PC-9 (cell line): ENCODE measurements at regions not wholly inside any gene's neighbourhood (a gene's known extent, or its start where the extent isn't known, plus 50 kb on each side); places are given as distances from the start of the nearest gene placed in this dataset.

Experiments
- BruUV-seq: library from RNA; stranded (reverse); fragments of 400-500 nt; replicated peaks from 2 replicates; lab custom pipeline; 2021; lab: Mats Ljungman, UMichigan
- CTCF ChIA-PET: fragments of 300-600 bp; sonication (Branson Sonifier 250); formaldehyde crosslinking; loops from one replicate; lab custom pipeline; 2022; ENCODE audit warnings: antibody characterized with exemption; lab: Charles Lee
- POLR2A ChIA-PET: fragments of 300-600 bp; sonication (Branson Sonifier 250); formaldehyde crosslinking; loops from one replicate; lab custom pipeline; 2022; ENCODE audit warnings: antibody characterized with exemption; ENCODE audit not compliant: unreplicated experiment; lab: Charles Lee
- DNase-seq, 2 experiments: peaks; one replicate each; pipeline versions ENCODE4 v3.0.0 to v3.0.0-alpha.2; 2015 to 2022; ENCODE audit warnings: mixed read lengths in 1 of 2
- H2AFZ ChIP-seq: fragments of 200-600 bp; sonication (generic); 2 replicates; pipeline ENCODE4 v1.8.1; 2017; ENCODE audit warnings: antibody characterized with exemption
- H3F3A ChIP-seq: fragments of 200-600 bp; sonication (generic); 2 replicates; pipeline ENCODE4 v1.8.1; 2017; ENCODE audit warnings: antibody characterized with exemption, mild to moderate bottlenecking, low read depth; ENCODE audit not compliant: insufficient read depth
- H3K27ac ChIP-seq: fragments of 200-600 bp; sonication (generic); 2 replicates; pipeline ENCODE4 v1.6.1; 2016; ENCODE audit warnings: mixed run types
- H3K27me3 ChIP-seq: fragments of 200-600 bp; sonication (generic); 2 replicates; pipeline ENCODE4 v1.6.1; 2016; ENCODE audit warnings: low read depth, mixed run types; ENCODE audit not compliant: insufficient read depth
- H3K36me3 ChIP-seq: fragments of 200-600 bp; sonication (generic); 2 replicates; pipeline ENCODE4 v1.6.1; 2016; ENCODE audit warnings: low read depth, mixed run types
- H3K4me1 ChIP-seq: fragments of 200-600 bp; sonication (generic); replicated peaks from 2 replicates; pipeline ENCODE4 v1.6.1; 2016; ENCODE audit warnings: mixed run types; ENCODE audit not compliant: insufficient read depth
- H3K4me2 ChIP-seq: fragments of 200-600 bp; sonication (generic); 2 replicates; pipeline ENCODE4 v1.6.1; 2017; ENCODE audit warnings: mixed run types
- H3K4me3 ChIP-seq: fragments of 200-600 bp; sonication (generic); 2 replicates; pipeline ENCODE4 v1.6.1; 2016; ENCODE audit warnings: mixed run types
- H3K79me2 ChIP-seq: fragments of 200-600 bp; sonication (generic); 2 replicates; pipeline ENCODE4 v1.6.1; 2017; ENCODE audit warnings: low read depth, mixed run types
- H3K9me2 ChIP-seq: fragments of 200-600 bp; sonication (generic); 2 replicates; pipeline ENCODE4 v1.8.1; 2017; ENCODE audit warnings: mild to moderate bottlenecking; ENCODE audit not compliant: insufficient read depth
- H3K9me3 ChIP-seq: fragments of 200-600 bp; sonication (generic); 2 replicates; pipeline ENCODE4 v1.8.1; 2016; ENCODE audit warnings: low read depth; ENCODE audit not compliant: insufficient read depth
- H4K20me1 ChIP-seq: fragments of 200-600 bp; sonication (generic); 2 replicates; pipeline ENCODE4 v1.8.1; 2017; ENCODE audit not compliant: insufficient read depth
- EZH2 ChIP-seq: fragments of 200-600 bp; sonication (generic); IDR thresholded peaks from 2 replicates; pipeline ENCODE4 v1.8.0; 2017; ENCODE audit warnings: antibody characterized with exemption, low read depth
- intact Hi-C: fragments of 100-400 bp; cut with micrococcal nuclease; formaldehyde crosslinking; loops from one replicate; pipeline ENCODE4 v1.10.0; 2022; ENCODE audit not compliant: unreplicated experiment
- TF ChIP-seq, protein P1 (sequence below): fragments of 200-600 bp; sonication (generic); conservative IDR thresholded peaks from 2 replicates; pipeline ENCODE4 v1.6.1; 2017; ENCODE audit warnings: mixed run types, antibody characterized with exemption, mild to moderate bottlenecking, moderate library complexity

DNA sequence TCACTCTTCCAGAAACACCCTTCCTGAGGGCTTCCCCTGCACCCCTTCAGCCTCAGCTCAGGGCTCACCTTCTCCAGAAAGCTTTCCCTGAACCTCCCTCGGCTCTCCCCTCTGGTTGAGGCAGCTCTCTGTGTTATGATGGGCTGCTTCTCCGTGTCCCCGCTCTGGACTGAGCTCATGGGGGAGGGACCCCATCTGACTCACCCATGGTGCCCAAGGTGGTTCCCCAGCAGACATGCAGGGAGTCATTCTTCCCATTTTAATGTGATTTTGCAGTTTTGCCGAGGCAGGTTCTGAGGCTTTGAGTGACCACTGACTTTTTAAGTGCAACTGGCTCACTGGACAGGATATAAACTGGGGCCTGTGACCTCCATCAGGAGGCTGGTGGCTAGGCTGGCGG, 495.1 kb downstream of the TBC1D22A start:
- BruUV-seq: no TSS peak
- peak in 1 of 2 experiments; percentile 12 for DNase-seq
- H3K4me1 ChIP-seq: no peaks in the 10 kb centered on the region
- H3F3A ChIP-seq: no peaks in the 10 kb centered on the region
- no peaks in the 10 kb centered on the region for H3K36me3 ChIP-seq
- H4K20me1 ChIP-seq: no peaks in the 10 kb centered on the region
- H3K9me2 ChIP-seq: no peaks in the 10 kb centered on the region
- H3K9me3 ChIP-seq: no peaks in the 10 kb centered on the region
- no peak overlapping the region for H3K4me2 ChIP-seq
- intact Hi-C loops: no loop called here
- peaks cover 53% of the 10 kb centered on the region for H3K27me3 ChIP-seq
- H3K4me3 ChIP-seq: no peak overlapping the region
- H3K79me2 ChIP-seq: no peaks in the 10 kb centered on the region
- CTCF ChIA-PET: no interaction called here
- H3K27ac ChIP-seq: no peak overlapping the region
- H2AFZ ChIP-seq: no peak overlapping the region
- no peak for TF ChIP-seq EZH2
- TF ChIP-seq, protein P1, sequence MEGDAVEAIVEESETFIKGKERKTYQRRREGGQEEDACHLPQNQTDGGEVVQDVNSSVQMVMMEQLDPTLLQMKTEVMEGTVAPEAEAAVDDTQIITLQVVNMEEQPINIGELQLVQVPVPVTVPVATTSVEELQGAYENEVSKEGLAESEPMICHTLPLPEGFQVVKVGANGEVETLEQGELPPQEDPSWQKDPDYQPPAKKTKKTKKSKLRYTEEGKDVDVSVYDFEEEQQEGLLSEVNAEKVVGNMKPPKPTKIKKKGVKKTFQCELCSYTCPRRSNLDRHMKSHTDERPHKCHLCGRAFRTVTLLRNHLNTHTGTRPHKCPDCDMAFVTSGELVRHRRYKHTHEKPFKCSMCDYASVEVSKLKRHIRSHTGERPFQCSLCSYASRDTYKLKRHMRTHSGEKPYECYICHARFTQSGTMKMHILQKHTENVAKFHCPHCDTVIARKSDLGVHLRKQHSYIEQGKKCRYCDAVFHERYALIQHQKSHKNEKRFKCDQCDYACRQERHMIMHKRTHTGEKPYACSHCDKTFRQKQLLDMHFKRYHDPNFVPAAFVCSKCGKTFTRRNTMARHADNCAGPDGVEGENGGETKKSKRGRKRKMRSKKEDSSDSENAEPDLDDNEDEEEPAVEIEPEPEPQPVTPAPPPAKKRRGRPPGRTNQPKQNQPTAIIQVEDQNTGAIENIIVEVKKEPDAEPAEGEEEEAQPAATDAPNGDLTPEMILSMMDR: no peak
- POLR2A ChIA-PET: no interaction called here

GRCh38 chr22:47251911-47252310, 489.5 kb downstream of the TBC1D22A start:
- no peaks in the 10 kb centered on the region for H3K4me1 ChIP-seq
- no peaks in the 10 kb centered on the region for H3F3A ChIP-seq
- no TSS peak for BruUV-seq
- ChIA-PET POLR2A (no interaction called here), CTCF (no interaction called here)
- TF ChIP-seq, protein P1: no peak
- no peak for TF ChIP-seq EZH2
- no peaks in the 10 kb centered on the region for H3K9me2 ChIP-seq
- intact Hi-C loops: no loop called here
- no peak overlapping the region for H3K4me2 ChIP-seq
- peaks cover 83% of the 10 kb centered on the region for H3K27me3 ChIP-seq
- no peak overlapping the region for H3K4me3 ChIP-seq
- H3K36me3 ChIP-seq: no peaks in the 10 kb centered on the region
- no peaks in the 10 kb centered on the region for H4K20me1 ChIP-seq
- H3K79me2 ChIP-seq: no peaks in the 10 kb centered on the region
- no peak overlapping the region for H3K27ac ChIP-seq
- DNase-seq: peak in 1 of 2 experiments; percentile 28
- H3K9me3 ChIP-seq: no peaks in the 10 kb centered on the region
- H2AFZ ChIP-seq: no peak overlapping the region

- no peaks in the 10 kb centered on the region for H3K9me2 ChIP-seq
- CTCF ChIA-PET: no interaction called here
- intact Hi-C loops: no loop called here
- H3K27ac ChIP-seq: no peak overlapping the region
- no peaks in the 10 kb centered on the region for H3K9me3 ChIP-seq
- H3K4me2 ChIP-seq: no peak overlapping the region
- no TSS peak for BruUV-seq
- peak in 1 of 2 experiments; percentile 24 for DNase-seq
- no peaks in the 10 kb centered on the region for H3F3A ChIP-seq
- no peak overlapping the region for H3K4me3 ChIP-seq
- H3K36me3 ChIP-seq: no peaks in the 10 kb centered on the region
- H3K79me2 ChIP-seq: no peaks in the 10 kb centered on the region
- no peaks in the 10 kb centered on the region for H3K4me1 ChIP-seq
- peaks cover 84% of the 10 kb centered on the region for H3K27me3 ChIP-seq
- no peaks in the 10 kb centered on the region for H4K20me1 ChIP-seq
- H2AFZ ChIP-seq: no peak overlapping the region
- no peak for TF ChIP-seq EZH2
- TF ChIP-seq, protein P1: no peak
- POLR2A ChIA-PET: no interaction called here
These were observed 488.7 kb downstream of the TBC1D22A start for GRCh38 chr22:47250995-47251765.
